LNCAP (cell line): ENCODE measurements at regions not wholly inside any gene's neighbourhood (a gene's known extent, or its start where the extent isn't known, plus 50 kb on each side); places are given as distances from the start of the nearest gene placed in this dataset.

Experiments
- CTCF ChIP-seq: fragments of 450-650 bp; IDR thresholded peaks from 2 replicates; pipeline ENCODE4 v1.5.1; 2017; ENCODE audit warnings: mild to moderate bottlenecking

- TF ChIP-seq CTCF: no peak
These were observed 77.3 kb upstream of the MMADHC start for GRCh38 chr2:149664896-149665295.

- no peak for TF ChIP-seq CTCF
These were observed 75.0 kb upstream of the MMADHC start for GRCh38 chr2:149662556-149662955.

GRCh38 chr2:149661844-149662243 is 74.3 kb upstream of the MMADHC start:
- no peak for TF ChIP-seq CTCF

GRCh38 chr2:149658553-149658952 is 71.0 kb upstream of the MMADHC start:
- TF ChIP-seq CTCF: no peak

- no peak for TF ChIP-seq CTCF
These were observed 69.9 kb upstream of the MMADHC start for GRCh38 chr2:149657401-149658040.

- no peak for TF ChIP-seq CTCF
These were observed 69.4 kb upstream of the MMADHC start for GRCh38 chr2:149656996-149657395.

GRCh38 chr2:149653831-149654445 is 66.4 kb upstream of the MMADHC start:
- TF ChIP-seq CTCF: no peak
